HEK293 (cell line): ENCODE measurements at regions not wholly inside any gene's neighbourhood (a gene's known extent, or its start where the extent isn't known, plus 50 kb on each side); places are given as distances from the start of the nearest gene placed in this dataset.

Experiments
- ATF2 ChIP-seq: fragments of 450-650 bp; formaldehyde crosslinking; IDR thresholded peaks from 2 replicates; pipeline ENCODE4 v1.5.1; 2016; ENCODE audit warnings: missing biosample characterization, missing genetic modification characterization, low read depth
- CTCF ChIP-seq: fragments of 450-650 bp; formaldehyde crosslinking; IDR thresholded peaks from 2 replicates; pipeline ENCODE4 v1.5.1; 2016; ENCODE audit warnings: missing biosample characterization, missing genetic modification characterization
- REST ChIP-seq: fragments of 450-650 bp; formaldehyde crosslinking; IDR thresholded peaks from 2 replicates; pipeline ENCODE4 v1.5.1; 2016; ENCODE audit warnings: missing biosample characterization, missing genetic modification characterization
- ZNF274 ChIP-seq, 2 experiments: fragments of 200-500 bp in 1 of 2; fragments of 450-650 bp in 1 of 2; sonication (Bioruptor generic) in 1 of 2; formaldehyde crosslinking in 1 of 2; IDR thresholded peaks; 2 replicates each; pipeline versions ENCODE4 v1.5.1 to v1.6.1; 2014 to 2016; ENCODE audit warnings: borderline replicate concordance in 1 of 2, inconsistent platforms in 1 of 2, low read length in 1 of 2, missing biosample characterization in 1 of 2, missing genetic modification characterization in 1 of 2
- ZNF660 ChIP-seq: fragments of 450-650 bp; IDR thresholded peaks from 2 replicates; pipeline ENCODE4 v1.5.1; 2018; ENCODE audit warnings: missing biosample characterization, mild to moderate bottlenecking, missing genetic modification characterization

- TF ChIP-seq REST (no peak), ZNF274 (IDR thresholded peaks at IDR 0.05; ENCODE audit: low read length) (no peak), ZNF274 (tag by site-specific recombination; IDR thresholded peaks at IDR 0.05; ENCODE audit: borderline replicate concordance) (no peak), ZNF660 (no peak), CTCF (tag by site-specific recombination) (no peak), ATF2 (tag by site-specific recombination) (no peak)
Measured at GRCh38 chrX:93585661-93586060, 87.7 kb downstream of the NAP1L3 start.
